Ureter (tissue), 1 donor: ENCODE measurements at regions not wholly inside any gene's neighbourhood (a gene's known extent, or its start where the extent isn't known, plus 50 kb on each side); places are given as distances from the start of the nearest gene placed in this dataset.

Experiments
- DNase-seq: peaks from one replicate; pipeline ENCODE4 v3.0.0-alpha.2; 2020; ENCODE audit warnings: low spot score
- donor health status: DM: yes; HTN: yes; CAD: no.

DNA sequence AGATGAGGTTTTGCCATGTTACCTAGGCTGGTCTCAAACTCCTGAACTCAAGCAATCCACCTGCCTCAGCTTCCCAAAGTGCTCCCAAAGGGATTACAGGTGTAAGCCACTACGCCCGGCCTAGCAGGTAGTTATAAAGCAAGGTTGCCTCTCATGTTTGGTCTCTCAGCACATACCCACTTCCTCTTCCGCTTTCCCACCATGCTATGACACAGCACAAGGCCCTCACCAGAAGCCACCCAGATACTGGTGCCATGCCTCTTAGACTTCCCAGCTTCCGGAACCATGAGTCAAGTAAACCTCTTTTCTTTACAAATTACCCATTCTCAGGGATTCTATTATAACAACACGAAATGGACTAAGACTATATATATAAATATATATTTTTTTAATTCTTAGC is 143.6 kb downstream of the COPRS start:
- DNase-seq: no peak

DNA sequence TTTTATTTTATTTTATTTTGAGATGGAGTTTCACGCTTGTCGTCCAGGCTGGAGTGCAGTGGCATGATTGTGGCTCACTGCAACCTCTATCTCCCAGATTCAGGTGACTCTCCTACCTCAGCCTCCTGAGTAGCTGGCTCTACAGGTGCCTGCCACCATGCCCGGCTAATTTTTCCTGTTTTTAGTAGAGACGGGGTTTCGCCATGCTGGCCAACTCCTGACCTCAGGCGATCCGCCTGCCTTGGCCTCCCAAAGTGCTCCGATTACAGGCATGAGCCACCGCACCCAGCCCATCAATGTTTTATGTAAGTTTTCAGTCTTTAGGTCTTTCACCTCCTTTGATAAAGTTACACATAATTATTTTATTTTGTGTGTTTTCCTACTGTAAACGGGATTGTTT is 154.6 kb downstream of the COPRS start:
- DNase-seq: no peak

DNA sequence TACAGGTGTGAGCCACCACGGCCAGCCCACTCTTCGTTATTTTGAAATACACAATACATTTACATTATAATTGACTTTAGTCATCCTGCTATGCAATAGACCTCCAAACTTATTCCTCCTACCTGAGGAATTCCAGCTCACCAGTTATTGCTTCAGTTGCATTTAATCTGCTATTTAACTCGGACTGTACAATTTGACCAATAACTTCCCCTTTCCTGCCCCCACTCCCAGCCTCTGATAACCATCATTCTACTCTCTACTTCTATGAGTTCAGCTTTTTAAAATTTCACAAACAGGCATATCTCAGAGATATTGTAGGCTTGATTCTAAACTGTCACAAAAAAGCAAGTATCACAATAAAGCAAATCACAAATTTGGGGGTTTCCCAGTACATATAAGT is 157.0 kb downstream of the COPRS start:
- DNase-seq: no peak

DNA sequence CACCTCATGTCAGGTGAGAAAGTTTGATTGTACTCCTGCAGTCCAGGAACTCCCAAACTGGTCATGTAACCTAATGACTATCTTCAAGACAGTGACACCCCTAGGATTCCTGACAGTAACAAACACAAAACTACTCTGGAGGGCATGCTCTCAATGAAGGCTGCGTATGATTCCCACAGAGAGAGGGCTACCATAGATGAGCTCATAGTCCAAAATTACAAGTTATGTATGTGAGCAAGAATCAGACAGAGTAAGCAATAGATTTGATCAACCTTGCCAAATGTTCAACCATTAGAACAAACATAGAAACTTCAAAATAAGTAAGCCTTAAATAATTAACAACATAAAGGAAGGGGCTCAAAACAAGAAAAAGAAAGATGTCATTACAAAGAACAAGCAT is 158.1 kb downstream of the COPRS start:
- DNase-seq: no peak

DNA sequence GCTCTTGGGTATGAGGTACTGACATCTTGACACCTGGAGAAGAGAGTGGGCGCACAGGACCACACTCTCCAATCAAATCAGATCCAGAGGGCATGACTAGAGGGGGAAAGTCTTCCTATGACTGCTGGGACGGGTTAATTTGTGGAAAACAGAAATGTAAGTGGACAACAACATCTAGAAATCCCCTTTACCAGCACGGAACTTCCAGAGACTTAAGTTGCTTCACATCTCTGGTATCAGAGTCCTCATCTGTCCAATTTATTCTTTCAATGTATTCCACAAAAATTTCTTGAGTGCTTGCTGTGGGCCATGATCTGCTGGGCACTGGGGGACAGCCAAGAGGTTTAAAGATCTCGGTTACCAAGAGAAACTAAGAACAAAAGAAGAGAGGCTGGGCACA is 159.2 kb downstream of the COPRS start:
- no peak for DNase-seq

DNA sequence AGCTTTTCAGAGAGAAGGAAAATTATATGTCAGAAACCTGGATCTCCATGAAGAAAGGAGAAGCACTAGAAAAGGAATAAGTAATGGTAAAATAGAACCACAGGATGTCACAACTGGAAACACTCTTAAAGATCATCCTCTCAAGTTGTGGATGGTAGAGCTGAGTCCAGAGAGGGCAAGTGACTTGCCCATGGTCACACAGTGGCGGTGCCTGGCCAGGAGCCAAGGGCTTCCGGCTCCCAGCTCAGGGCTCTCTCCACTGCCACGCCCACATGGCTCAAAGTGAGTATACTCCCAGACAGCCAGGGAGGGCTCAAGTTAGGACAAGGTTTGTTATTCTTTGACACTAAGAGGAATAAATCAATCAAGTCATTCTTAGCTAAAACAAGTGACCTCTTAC is 159.8 kb downstream of the COPRS start:
- no peak for DNase-seq

DNA sequence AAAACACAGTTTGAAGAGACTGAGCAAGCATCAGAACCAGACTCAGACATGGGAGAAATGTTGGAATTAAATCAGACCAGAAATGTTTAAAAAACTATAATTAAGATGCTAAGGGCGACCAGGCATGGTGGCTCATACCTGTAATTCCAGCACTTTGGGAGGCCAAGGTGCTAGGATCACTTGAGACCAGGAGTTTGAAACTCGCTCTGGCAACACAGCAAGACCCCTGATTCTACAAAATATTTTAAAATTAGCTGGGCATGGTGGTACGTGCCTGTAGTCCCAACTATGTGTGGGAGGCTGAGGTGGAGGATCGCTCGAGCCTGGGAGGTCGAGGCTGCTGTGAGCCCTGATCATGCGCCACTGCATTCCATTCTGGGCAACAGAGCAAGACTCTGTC is 160.3 kb downstream of the COPRS start:
- DNase-seq: no peak

DNA sequence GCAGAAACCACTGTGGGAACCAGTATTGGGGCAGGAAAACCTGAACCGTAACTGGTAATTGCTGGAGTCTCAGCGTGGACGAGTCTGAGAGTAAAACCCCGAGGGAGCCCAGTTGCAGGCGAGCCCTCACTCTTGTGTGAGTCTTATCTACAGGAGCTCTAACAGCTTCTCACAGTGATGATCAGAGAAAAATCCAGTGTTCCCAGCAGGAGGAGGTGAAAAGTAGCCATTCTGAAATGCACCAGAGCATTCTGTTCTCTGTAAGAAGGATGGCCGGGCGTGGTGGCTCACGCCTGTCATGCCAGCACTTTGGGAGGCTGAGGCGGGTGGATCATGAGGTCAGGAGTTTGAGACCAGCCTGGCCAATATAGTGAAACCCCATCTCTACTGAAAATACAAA is 161.2 kb downstream of the COPRS start:
- no peak for DNase-seq

DNA sequence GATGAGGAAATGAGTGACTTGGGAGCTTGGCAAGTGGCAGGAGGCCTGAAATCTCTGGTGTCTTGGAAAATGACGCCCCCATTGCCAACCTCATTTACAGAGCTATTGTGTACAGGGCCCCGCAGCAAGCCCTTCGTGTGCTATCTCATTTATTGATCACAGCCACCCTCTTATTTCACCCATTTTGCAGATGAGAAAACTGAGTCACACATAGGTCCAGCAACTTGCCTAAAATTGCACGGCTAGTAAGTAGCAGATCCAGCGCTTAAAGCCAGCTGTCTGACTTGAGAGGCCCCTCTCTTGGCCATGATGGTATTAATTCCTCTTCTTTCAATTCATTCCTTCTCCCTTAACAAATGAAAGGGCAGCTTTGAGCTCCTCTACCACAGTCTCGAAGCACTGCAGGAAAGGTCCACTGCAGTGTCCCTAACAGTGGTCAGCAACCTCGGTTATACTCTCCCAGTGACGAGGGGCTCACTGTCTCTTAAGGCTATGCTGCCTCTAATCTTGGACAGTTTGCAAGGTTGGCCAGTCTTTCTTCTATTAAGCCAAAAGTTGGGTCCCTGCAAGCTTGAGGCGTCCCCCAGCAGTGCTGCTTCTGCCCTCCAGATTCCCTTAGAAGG is 162.2 kb downstream of the COPRS start:
- no peak for DNase-seq

DNA sequence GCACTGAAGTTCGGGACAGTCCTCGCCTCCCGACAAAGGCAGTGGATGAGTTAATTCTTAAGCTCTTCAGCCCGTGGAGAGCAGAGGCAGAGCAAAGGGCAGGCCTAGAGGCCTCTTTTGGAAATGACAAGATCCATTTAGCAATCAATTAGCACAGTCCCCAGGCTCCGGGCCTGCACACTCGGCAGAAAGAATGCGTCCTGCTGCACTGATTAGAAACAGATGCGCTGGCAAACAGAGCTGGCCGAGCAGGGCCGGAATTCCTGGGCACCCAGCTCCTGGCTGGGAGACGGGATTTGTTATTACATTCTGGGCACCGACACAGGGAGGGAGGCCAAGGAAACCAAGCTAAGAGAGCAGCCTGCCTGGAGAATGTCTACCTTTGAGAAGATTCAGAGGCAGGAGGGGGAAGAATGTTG is 162.9 kb downstream of the COPRS start:
- peak; percentile 83 for DNase-seq

DNA sequence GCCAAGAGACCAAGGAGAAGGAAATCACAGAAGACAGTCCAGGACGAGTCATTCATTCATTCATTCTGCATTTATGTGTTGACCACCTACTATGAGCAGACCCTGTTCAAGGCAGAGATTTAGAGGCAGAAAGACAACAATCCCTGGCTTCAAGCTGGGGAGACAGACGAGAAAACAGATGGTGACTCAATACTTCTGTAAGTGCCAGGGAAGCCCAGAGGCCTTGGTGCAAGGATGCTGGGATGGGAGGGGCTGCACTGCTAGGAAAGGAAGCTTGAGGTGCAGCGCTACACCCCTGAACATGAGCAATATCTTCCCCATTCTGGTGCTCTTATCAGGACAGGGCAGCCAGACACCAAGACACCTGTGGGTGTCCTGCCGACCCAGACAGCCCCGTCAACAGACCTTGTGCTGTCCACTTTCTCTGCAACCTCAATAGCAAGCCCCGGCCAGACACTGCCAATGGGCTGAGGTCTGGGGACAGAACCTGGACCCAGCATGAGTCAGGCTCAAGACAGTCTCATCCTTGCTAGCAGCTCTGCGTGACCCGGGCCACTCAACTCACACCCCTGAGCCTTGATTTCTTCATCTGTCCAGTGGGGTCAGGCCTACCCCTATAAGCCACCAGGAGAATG is 163.5 kb downstream of the COPRS start:
- DNase-seq: no peak

DNA sequence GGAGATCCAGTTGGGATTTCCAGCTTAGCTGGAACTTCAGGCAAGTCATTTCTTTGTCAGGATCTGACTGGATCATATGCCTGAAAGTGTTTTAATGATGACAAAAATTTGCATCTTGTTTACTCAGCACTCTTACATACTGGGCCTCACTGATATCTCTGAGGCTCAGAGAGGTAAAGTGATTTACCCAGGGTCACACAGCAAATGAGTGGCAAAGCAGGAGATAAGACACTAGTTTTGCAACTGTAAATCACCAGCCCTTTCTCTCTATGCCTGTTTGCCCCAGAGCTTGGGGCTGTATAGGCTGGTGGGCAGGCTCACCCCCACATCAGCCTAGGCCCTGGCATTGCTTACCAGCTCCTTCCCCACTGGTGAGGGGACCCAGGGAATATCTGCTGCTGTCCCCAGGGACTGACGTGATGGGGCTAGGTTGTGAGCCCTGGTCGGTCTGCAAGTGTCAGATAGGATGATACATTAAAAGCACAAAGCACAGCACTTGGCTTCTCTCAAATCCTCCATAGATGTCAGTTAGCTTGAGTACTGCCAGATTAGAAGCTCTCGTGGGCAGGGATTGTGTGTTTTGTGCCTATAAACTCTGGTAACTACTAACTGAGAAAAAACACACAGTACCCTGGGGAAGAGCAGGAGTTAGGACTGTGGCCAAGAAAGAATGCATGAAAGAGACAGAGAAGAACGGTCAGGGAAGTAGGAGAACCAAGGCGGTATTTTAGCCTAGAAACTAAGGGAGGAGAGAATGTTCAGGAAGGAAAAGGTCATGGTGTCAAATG is 165.4 kb downstream of the COPRS start:
- no peak for DNase-seq

DNA sequence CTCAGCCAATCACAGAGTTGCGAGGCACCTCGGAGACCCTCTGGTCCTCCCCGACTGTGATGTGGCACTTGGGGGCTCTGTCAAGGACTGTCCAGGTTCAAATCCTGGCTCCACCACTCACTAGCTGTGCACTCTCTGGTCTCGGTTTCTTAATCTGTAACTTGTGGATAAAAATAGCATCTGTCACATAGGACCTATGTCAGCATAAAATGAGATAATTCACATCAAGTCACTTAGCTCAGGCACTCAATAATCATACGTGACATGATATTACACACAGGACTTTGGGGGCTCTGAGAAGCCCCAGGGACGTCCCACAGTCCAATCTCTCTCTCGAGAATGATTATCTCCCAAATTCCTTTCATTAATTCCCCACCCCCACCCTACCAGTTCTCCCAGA is 166.4 kb downstream of the COPRS start:
- DNase-seq: no peak

DNA sequence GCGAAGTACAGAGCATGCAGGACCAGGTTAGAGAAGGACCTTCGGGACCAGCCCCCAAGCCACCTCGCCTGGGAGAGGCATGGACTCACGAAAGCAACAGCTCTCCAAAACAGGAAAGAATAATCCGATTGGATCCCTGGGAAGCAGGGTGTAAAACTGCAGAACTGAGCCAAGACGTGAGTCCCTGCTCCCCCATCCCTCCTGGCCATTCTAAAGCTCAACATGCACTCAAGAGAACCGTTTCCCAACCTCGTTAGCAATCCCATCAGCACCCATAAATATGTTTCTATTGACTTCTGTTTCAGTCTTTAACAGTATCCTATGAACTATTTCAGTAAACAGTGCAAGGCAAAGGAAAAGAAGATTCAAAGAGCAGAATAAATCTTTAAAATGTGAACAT is 167.0 kb downstream of the COPRS start:
- no peak for DNase-seq

DNA sequence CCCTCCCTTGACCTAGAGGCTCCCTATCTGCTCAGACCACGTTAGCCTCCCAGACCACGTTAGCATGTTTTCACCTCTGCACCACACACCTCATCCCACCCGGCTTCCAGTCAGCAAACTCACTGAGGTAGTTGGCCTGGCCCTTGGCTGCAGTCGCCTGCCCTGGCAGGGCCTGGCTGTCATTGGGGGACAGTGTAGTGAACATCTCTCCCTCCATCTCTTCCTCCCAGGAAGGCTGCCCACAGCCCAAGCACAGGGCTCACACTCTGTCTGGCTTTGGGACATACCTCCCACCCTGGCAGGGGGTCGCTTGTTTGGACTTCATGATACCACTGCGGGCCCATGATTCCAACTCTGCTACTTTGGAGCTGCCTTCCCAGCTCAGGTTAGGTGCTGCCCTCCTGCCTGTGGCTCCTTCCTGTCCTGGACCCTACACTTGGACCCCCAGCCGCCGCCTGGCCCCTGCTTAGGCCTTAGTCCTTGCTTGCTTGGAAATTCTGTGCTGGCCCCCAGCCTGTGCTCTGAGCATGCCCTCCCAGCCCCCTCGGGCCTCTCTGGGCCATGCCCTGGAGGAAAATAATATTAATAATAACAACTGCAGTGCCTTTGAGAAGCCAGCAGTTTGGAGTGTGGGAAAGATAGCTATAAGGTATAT is 167.7 kb downstream of the COPRS start:
- DNase-seq: no peak

DNA sequence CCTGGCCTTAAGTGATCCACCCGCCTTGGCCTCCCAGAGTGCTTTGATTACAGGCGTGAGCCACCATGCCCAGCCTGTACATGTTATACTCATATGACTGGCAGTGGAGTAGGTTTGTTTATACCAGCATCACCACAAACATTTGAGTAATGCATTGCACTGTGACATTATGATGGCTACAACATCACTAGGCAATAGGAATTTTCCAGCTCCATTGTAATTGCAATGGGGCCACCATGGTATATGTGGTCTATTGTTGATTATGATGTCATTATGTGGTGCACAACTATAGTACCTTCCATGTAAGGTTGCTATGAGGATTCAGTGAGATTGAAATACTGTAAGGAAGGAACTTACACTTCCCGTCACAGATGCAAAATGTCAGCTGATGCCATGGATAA is 168.9 kb downstream of the COPRS start:
- no peak for DNase-seq

DNA sequence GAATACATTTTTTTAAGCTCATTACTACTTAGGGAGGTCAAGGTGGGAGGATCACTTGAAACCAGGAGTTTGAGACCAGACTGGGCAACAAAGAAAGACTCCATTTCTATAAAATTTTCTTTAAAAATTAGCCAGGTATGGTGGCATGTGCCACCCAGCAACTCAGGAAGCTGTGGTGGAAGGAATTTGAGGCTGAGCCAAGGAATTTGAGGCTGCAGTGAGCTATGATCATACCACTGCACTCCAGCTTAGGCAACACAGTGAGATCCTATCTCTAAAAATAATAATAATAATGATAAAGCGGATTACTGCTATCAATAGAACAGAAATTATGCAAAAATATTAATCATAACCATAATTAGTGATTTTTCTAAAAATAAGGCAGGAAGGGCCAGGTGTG is 170.3 kb downstream of the COPRS start:
- DNase-seq: no peak

DNA sequence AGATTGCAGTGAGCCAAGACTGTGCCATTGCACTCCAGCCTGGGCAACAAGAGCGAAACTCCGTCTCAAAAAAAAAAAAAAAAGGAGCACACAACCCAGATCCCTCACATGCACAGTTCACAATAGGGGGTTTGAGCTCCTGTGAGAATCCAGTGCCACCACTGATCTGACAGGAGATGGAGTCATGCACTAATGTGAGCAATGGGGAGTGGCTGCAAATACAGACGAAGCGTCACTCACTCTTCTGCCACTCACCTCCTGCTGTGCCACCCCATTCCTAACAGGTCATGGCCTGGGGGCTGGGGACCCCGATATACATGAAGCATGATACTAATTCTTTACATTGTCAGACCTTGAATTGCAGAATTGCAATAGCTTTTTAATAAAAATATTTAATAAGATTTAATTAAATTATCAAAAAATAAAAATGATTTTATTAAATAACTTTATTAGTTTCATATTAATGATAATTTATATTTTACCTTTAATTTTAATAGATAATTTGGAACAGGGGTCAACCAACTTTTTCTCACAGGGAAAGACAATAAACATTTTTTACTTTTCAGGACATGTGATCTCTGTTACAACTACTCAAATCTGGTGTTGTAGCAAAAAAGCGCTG is 171.4 kb downstream of the COPRS start:
- no peak for DNase-seq

DNA sequence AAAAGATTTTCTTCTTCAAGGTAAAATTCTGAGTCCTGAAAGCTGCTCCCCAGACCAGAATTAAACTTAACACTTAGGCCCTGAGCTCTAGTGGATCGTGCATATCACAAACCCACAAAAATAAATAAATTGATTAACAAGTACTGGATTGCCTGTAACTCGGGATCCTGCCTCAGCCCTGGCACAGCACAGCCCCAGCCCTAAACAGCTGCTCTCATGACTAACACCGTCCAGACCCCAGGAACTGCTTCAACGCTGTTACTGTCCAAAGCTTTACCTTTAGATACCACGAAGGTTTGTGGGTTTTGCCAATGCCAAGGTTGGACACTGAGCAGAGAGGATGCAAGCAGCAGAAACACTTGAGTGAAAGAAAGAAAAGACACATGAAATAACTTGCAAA is 172.5 kb downstream of the COPRS start:
- no peak for DNase-seq

DNA sequence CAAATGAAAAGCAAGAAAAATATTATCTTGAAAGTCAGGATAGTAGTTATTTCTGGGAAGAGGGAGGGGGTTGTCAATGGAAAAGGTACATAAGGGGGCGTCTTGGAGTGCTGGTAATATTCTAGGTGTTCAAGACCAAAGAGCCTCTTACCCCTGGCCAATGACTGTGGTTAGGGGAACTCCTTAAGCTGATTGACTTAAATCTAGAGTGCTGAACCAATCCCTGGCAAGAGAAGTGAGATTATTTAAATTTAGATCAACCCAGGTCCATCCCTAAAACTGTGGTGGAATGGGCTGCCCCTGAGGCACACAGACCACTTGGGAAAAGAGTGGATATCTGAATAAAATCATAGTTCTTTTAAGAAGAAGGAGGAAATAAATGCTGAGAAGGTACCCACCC is 174.1 kb downstream of the COPRS start:
- DNase-seq: no peak

DNA sequence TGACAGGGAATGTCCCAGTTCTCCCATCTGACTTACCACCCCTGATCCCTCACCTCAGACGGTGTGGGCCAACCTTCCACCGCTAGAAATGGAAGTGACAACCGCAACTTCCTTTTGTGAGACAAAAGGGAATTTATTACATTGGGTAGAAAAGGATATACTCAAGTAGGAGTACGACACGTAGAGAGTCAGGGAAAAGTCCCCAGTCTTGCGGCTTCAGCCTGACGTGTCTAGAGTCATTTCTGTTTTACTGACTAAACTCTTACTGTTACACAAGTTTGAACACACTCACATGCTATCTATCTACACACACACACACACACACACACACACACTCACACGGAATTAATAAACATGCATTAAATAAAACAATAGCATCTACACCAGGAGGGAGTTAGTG is 178.9 kb downstream of the COPRS start:
- no peak for DNase-seq

DNA sequence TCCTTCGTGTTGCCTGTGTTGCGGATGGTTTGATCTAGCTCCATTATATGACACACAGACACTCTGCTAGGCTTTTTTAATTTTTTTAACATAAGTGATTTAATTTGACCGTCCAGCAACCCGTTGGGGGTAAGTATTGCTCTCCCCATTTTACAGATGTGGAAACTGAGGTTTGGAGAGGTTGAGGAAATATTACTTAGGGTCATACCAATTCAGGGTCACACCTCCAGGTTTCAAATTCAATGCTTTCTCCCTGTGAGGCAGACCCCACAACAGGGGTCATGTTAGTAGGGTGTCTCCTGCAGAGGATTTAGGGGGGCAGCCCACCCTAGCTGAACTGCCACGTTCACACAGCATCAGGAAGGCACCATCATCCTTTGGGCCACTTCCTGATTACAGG is 179.4 kb downstream of the COPRS start:
- no peak for DNase-seq
